Kidney (tissue), 13 donors: ENCODE measurements at regions not wholly inside any gene's neighbourhood (a gene's known extent, or its start where the extent isn't known, plus 50 kb on each side); places are given as distances from the start of the nearest gene placed in this dataset.

Source experiments
- DNase-seq, 5 donors: peaks; one replicate each; pipeline ENCODE4 v3.0.0-alpha.2; 2013 to 2020
- FAIRE-seq: peaks from 2 replicates; lab custom pipeline; 2012; peaks lifted over from hg19 to GRCh38; lab: Jason Lieb, UNC
- H3K27ac ChIP-seq, 2 donors: one replicate each; pipeline ENCODE4 v1.7.0; 2013; ENCODE audit warnings: low read depth in 2 of 2, low read length in 2 of 2, inconsistent platforms in 1 of 2
- H3K27me3 ChIP-seq: one replicate; pipeline ENCODE4 v1.7.1; 2013; ENCODE audit warnings: low read length, inconsistent platforms; ENCODE audit not compliant: control insufficient read depth, insufficient read depth
- H3K36me3 ChIP-seq, 3 donors: one replicate each; pipeline versions ENCODE4 v1.7.0 to v1.7.1; 2013; ENCODE audit warnings: low read length in 3 of 3, control low read depth in 1 of 3, inconsistent platforms in 1 of 3; ENCODE audit not compliant: insufficient read depth in 3 of 3, control insufficient read depth in 2 of 3
- H3K4me1 ChIP-seq, 3 donors: one replicate each; pipeline versions ENCODE4 v1.7.0 to v1.7.1; 2013; ENCODE audit warnings: low read length in 3 of 3, inconsistent platforms in 1 of 3, low read depth in 1 of 3; ENCODE audit not compliant: control insufficient read depth in 2 of 3, insufficient read depth in 2 of 3
- H3K4me3 ChIP-seq, 3 donors: one replicate each; pipeline versions ENCODE4 v1.7.0 to v1.8.1; 2013; ENCODE audit warnings: low read length in 3 of 3, control low read depth in 1 of 3, inconsistent platforms in 1 of 3
- H3K9ac ChIP-seq, 3 donors: one replicate each; pipeline versions ENCODE4 v1.7.0 to v1.7.1; 2013; ENCODE audit warnings: low read length in 3 of 3, control low read depth in 1 of 3, inconsistent platforms in 1 of 3
- H3K9me3 ChIP-seq, 3 donors: one replicate each; pipeline versions ENCODE4 v1.7.0 to v1.7.1; 2013; ENCODE audit warnings: low read length in 3 of 3, control low read depth in 1 of 3, inconsistent platforms in 1 of 3; ENCODE audit not compliant: control insufficient read depth in 2 of 3, insufficient read depth in 1 of 3
- CTCF ChIP-seq: IDR thresholded peaks from 3 replicates; pipeline ENCODE4 v1.5.1; 2012; ENCODE audit warnings: mild to moderate bottlenecking, moderate library complexity, borderline replicate concordance; ENCODE audit not compliant: insufficient read depth; ENCODE audit errors: extremely low read depth
- intact Hi-C: fragments of 100-400 bp; cut with DNase I; formaldehyde crosslinking; loops from one replicate; pipeline ENCODE4 v1.11.1; 2022
- donor health status: control.
- donor health status: control.
- donor health status: control.
- donor health status: control.
- donor health status: control.
- donor health status: DM: yes; HTN: yes; CAD: no.
- donor health status: Normal renal cell carcinoma (clear cell type).

GRCh38 chr2:128439031-128439790 lies 120.5 kb upstream of the HS6ST1 start:
- DNase-seq (peak in 2 of 5 donors; percentile 5 to 42), FAIRE-seq (no peak)
- Histone ChIP-seq H3K4me3 (no peak overlapping the region), H3K4me1 (peaks cover 0 to 15% (median 12%) of the 10 kb centered on the region in 3 donors), H3K27ac (no peak overlapping the region), H3K27me3 (no peaks in the 10 kb centered on the region), H3K9ac (no peak overlapping the region), H3K36me3 (no peaks in the 10 kb centered on the region), H3K9me3 (no peaks in the 10 kb centered on the region)
- no peak for TF ChIP-seq CTCF
- intact Hi-C loops, result no loop called here

GRCh38 chr2:128439791-128440665 lies 121.4 kb upstream of the HS6ST1 start:
- H3K4me3 ChIP-seq, result no peak overlapping the region
- no peak for TF ChIP-seq CTCF
- no peaks in the 10 kb centered on the region for H3K9me3 ChIP-seq
- FAIRE-seq (no peak), DNase-seq (peak in 3 of 5 donors; percentile 6 to 40 (median 39))
- no peak overlapping the region for H3K9ac ChIP-seq
- peaks cover 0 to 15% (median 12%) of the 10 kb centered on the region in 3 donors for H3K4me1 ChIP-seq
- H3K36me3 ChIP-seq, result no peaks in the 10 kb centered on the region
- H3K27me3 ChIP-seq, result no peaks in the 10 kb centered on the region
- intact Hi-C loops, result no loop called here
- H3K27ac ChIP-seq, result no peak overlapping the region

GRCh38 chr2:128440666-128441340 lies 122.1 kb upstream of the HS6ST1 start:
- no peak for TF ChIP-seq CTCF
- Histone ChIP-seq H3K36me3 (no peaks in the 10 kb centered on the region), H3K9me3 (no peaks in the 10 kb centered on the region), H3K27me3 (no peaks in the 10 kb centered on the region), H3K4me3 (no peak overlapping the region), H3K9ac (no peak overlapping the region), H3K4me1 (peaks cover 0 to 15% (median 12%) of the 10 kb centered on the region in 3 donors), H3K27ac (peak overlapping the region; percentile 14 to 22)
- intact Hi-C loops, result no loop called here
- FAIRE-seq (no peak), DNase-seq (peak in 2 of 5 donors; percentile 7 to 50)
